ENCODE measurements at regions not wholly inside any gene's neighbourhood (a gene's known extent, or its start where the extent isn't known, plus 50 kb on each side); places are given as distances from the start of the nearest gene placed in this dataset.

- no peak for TF ChIP-seq CTCF (IDR thresholded peaks at IDR 0.05 in 4 of 5, conservative IDR thresholded peaks at IDR 0.05 in 1 of 5)
- no peak for TF ChIP-seq POLR2A (IDR thresholded peaks at IDR 0.05)
These were observed 58.1 kb upstream of the ADRA2C start for GRCh38 chr4:3708103-3708510.

Measured in gastrocnemius medialis (tissue), 4 donors.